Left lung (tissue), 4 donors: ENCODE measurements at regions not wholly inside any gene's neighbourhood (a gene's known extent, or its start where the extent isn't known, plus 50 kb on each side); places are given as distances from the start of the nearest gene placed in this dataset.

Experiments used
- ATAC-seq: fragments of 200-7000 bp; cut with Tn5 transposase; one replicate; pipeline ENCODE4 v1.9.1; 2020; ENCODE audit warnings: moderate library complexity
- DNase-seq, 4 donors: peaks; one replicate each; pipeline ENCODE4 v3.0.0-alpha.2; 2013 to 2020
- H3K27ac ChIP-seq, 2 donors: fragments of 200-600 bp; sonication (generic) in 1 of 2; one replicate each; pipeline versions ENCODE4 v1.5.0 to v1.8.0; 2020 to 2021
- H3K27me3 ChIP-seq, 2 donors: fragments of 200-600 bp; sonication (generic) in 1 of 2; one replicate each; pipeline versions ENCODE4 v1.5.0 to v1.8.0; 2020 to 2021
- H3K36me3 ChIP-seq, 2 donors: fragments of 200-600 bp; sonication (generic) in 1 of 2; one replicate each; pipeline versions ENCODE4 v1.5.0 to v1.8.0; 2020 to 2021
- H3K4me1 ChIP-seq, 2 donors: fragments of 200-600 bp; one replicate each; pipeline ENCODE4 v1.8.0; 2021
- H3K4me3 ChIP-seq, 2 donors: fragments of 200-600 bp; sonication (generic) in 1 of 2; one replicate each; pipeline versions ENCODE4 v1.5.0 to v1.8.0; 2020 to 2021; ENCODE audit warnings: mild to moderate bottlenecking in 1 of 2
- H3K9me3 ChIP-seq, 2 donors: fragments of 200-600 bp; sonication (generic) in 1 of 2; one replicate each; pipeline versions ENCODE4 v1.5.0 to v1.8.0; 2020 to 2021
- intact Hi-C, 2 donors: fragments of 100-400 bp; cut with DNase I; formaldehyde crosslinking; loops; one replicate each; pipeline versions ENCODE4 v1.11.2 to v1.14.2; 2022
- TF ChIP-seq, protein P1 (sequence below), 2 donors: fragments of 200-600 bp; sonication (generic) in 1 of 2; IDR thresholded peaks; one replicate each; pipeline versions ENCODE4 v1.5.0 to v1.8.0; 2021; ENCODE audit warnings: antibody characterized with exemption in 2 of 2
- donor health status: DM: no; HTN: yes; CAD: no.
- donor health status: DM: no; HTN: no; CAD: no.

DNA sequence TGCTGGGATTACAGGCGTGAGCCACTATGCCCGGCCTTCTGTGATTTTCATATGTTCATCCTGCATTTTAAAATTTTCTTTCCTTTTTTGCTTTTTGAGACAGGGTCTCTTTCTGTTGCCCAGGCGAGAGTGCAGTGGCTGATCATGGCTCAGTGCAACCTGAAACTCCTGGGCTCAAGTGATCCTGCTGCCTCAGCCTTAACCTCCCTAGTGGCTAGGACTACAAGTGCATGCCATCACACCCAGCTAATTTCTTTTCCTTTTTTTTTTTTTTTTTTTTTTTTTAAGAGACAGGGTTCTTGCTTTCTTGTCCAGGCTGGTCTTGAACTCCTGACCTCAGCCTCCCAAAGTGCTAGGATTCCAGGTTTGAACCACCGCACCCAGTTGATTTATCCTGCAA is 54.1 kb upstream of the WT1 start:
- H3K27me3 ChIP-seq, result no peaks in the 10 kb centered on the region
- no peak for DNase-seq
- H3K27ac ChIP-seq, result no peak overlapping the region
- ATAC-seq, result no peak
- no peaks in the 10 kb centered on the region for H3K4me1 ChIP-seq
- TF ChIP-seq, protein P1, sequence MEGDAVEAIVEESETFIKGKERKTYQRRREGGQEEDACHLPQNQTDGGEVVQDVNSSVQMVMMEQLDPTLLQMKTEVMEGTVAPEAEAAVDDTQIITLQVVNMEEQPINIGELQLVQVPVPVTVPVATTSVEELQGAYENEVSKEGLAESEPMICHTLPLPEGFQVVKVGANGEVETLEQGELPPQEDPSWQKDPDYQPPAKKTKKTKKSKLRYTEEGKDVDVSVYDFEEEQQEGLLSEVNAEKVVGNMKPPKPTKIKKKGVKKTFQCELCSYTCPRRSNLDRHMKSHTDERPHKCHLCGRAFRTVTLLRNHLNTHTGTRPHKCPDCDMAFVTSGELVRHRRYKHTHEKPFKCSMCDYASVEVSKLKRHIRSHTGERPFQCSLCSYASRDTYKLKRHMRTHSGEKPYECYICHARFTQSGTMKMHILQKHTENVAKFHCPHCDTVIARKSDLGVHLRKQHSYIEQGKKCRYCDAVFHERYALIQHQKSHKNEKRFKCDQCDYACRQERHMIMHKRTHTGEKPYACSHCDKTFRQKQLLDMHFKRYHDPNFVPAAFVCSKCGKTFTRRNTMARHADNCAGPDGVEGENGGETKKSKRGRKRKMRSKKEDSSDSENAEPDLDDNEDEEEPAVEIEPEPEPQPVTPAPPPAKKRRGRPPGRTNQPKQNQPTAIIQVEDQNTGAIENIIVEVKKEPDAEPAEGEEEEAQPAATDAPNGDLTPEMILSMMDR (IDR thresholded peaks at IDR 0.05), result no peak
- no peaks in the 10 kb centered on the region for H3K36me3 ChIP-seq
- H3K9me3 ChIP-seq, result no peaks in the 10 kb centered on the region
- H3K4me3 ChIP-seq, result no peak overlapping the region
- intact Hi-C loops, result no loop called here

DNA sequence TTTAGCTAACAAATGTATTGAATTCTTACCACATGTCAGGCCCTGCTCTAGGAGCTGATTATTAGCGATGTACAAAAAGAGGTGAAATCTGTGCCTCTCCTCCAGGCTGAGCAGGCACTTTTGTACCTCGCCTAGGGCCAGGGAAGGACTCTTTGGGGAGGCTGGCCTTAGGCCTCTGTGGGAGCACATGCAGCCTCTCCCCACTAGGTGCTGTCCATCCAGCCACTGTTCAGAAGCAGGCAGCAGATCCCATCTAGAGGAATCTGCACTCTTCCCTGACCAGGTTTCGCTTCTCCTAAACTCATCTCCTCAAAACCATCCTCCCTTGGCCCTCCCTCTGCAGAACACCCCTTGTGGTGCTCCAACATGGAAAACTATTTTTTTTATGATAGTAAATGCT is 51.9 kb upstream of the WT1 start:
- H3K27me3 ChIP-seq, result no peaks in the 10 kb centered on the region
- DNase-seq (no peak), ATAC-seq (no peak)
- TF ChIP-seq, protein P1 (IDR thresholded peaks at IDR 0.05), result peak in 1 of 2 donors; percentile 9
- H3K4me1 ChIP-seq, result no peaks in the 10 kb centered on the region
- H3K36me3 ChIP-seq, result no peaks in the 10 kb centered on the region
- no peaks in the 10 kb centered on the region for H3K9me3 ChIP-seq
- no peak overlapping the region for H3K27ac ChIP-seq
- intact Hi-C loops, result no loop called here
- no peak overlapping the region for H3K4me3 ChIP-seq

DNA sequence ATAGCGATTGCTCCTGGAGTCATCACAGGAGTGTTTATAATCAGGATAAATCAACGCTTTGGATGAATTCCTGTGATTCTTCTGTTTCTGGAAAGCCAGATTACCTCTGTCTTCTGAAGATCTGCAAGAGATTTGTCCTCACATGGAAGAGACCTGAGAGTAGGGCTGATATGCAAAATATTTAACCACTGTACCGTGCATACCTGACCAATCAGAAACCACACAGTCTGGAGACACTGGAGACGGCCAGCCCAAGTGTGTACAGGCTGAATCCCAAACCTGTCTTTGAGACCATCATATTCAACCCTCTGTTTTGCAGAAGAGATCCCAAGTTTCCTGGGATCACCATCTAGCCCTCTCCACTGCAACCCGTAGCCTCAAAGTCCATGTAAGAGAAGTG is 50.4 kb upstream of the WT1 start:
- ATAC-seq, result no peak
- intact Hi-C loops, result no loop called here

More for the DNA sequence above, 50.4 kb upstream of the WT1 start:
- Histone ChIP-seq H3K27me3 (no peaks in the 10 kb centered on the region), H3K4me3 (no peak overlapping the region), H3K36me3 (no peaks in the 10 kb centered on the region), H3K9me3 (no peaks in the 10 kb centered on the region), H3K27ac (no peak overlapping the region), H3K4me1 (no peaks in the 10 kb centered on the region)
- TF ChIP-seq, protein P1 (IDR thresholded peaks at IDR 0.05), result no peak
- DNase-seq, result no peak
